MM.1S (cell line): ENCODE measurements at regions not wholly inside any gene's neighbourhood (a gene's known extent, or its start where the extent isn't known, plus 50 kb on each side); places are given as distances from the start of the nearest gene placed in this dataset.

Experiments
- CTCF ChIP-seq: fragments of 300-600 bp; sonication (generic); IDR thresholded peaks from 2 replicates; pipeline ENCODE4 v1.5.1; 2016; ENCODE audit warnings: antibody characterized with exemption, low read length, mixed read lengths
- EZH2phosphoT487 ChIP-seq: fragments of 300-600 bp; sonication (generic); IDR thresholded peaks from 2 replicates; pipeline ENCODE4 v1.6.1; 2018; ENCODE audit warnings: antibody characterized with exemption, low read length

GRCh38 chr10:33862536-33863105 is 528.2 kb upstream of the NRP1 start:
- TF ChIP-seq CTCF (no peak), EZH2phosphoT487 (no peak)
